GM18870 (cell line): ENCODE measurements at regions not wholly inside any gene's neighbourhood (a gene's known extent, or its start where the extent isn't known, plus 50 kb on each side); places are given as distances from the start of the nearest gene placed in this dataset.
A peak's percentile ranks its signal among the peaks of the same experiment; 100 is the strongest.

Source experiments
- ATAC-seq: cut with Tn5 transposase; IDR thresholded peaks from one replicate; pipeline ENCODE4 v1.9.1; 2021; ENCODE audit warnings: moderate library complexity; ENCODE audit not compliant: unreplicated experiment

- no peak for ATAC-seq
Observed at GRCh38 chr19:32222556-32222955, 122.9 kb upstream of the ZNF507 start.

GRCh38 chr19:32223106-32223505, 122.3 kb upstream of the ZNF507 start:
- ATAC-seq = no peak

GRCh38 chr19:32223595-32224370, 121.6 kb upstream of the ZNF507 start:
- ATAC-seq = no peak

GRCh38 chr19:32224371-32225244, 120.8 kb upstream of the ZNF507 start:
- no peak for ATAC-seq

GRCh38 chr19:32227561-32228165, 117.7 kb upstream of the ZNF507 start:
- no peak for ATAC-seq

GRCh38 chr19:32230441-32230840, 115.0 kb upstream of the ZNF507 start:
- no peak for ATAC-seq

- ATAC-seq = no peak
Observed at GRCh38 chr19:32231020-32231419, 114.4 kb upstream of the ZNF507 start.

GRCh38 chr19:32231691-32232090, 113.7 kb upstream of the ZNF507 start:
- ATAC-seq = no peak

- no peak for ATAC-seq
Observed at GRCh38 chr19:32232449-32232848, 113.0 kb upstream of the ZNF507 start.

GRCh38 chr19:32233091-32233490, 112.3 kb upstream of the ZNF507 start:
- no peak for ATAC-seq

- no peak for ATAC-seq
Observed at GRCh38 chr19:32233885-32234284, 111.5 kb upstream of the ZNF507 start.

- ATAC-seq = no peak
Observed at GRCh38 chr19:32234663-32235217, 110.7 kb upstream of the ZNF507 start.

GRCh38 chr19:32238076-32238475, 107.3 kb upstream of the ZNF507 start:
- ATAC-seq = peak; percentile 63

- ATAC-seq = no peak
Observed at GRCh38 chr19:32240316-32240715, 105.1 kb upstream of the ZNF507 start.

- ATAC-seq = no peak
Observed at GRCh38 chr19:32241306-32241705, 104.1 kb upstream of the ZNF507 start.

- ATAC-seq = no peak
Observed at GRCh38 chr19:32241932-32242710, 103.3 kb upstream of the ZNF507 start.

GRCh38 chr19:32246006-32246405, 99.4 kb upstream of the ZNF507 start:
- ATAC-seq = no peak

- no peak for ATAC-seq
Observed at GRCh38 chr19:32251634-32252332, 93.6 kb upstream of the ZNF507 start.

- no peak for ATAC-seq
Observed at GRCh38 chr19:32252333-32252669, 93.1 kb upstream of the ZNF507 start.
